ENCODE measurements at regions not wholly inside any gene's neighbourhood (a gene's known extent, or its start where the extent isn't known, plus 50 kb on each side); places are given as distances from the start of the nearest gene placed in this dataset.
"Not testable (repeated sequence)": the region's sequence is repeated elsewhere in the genome, so short reads cannot be mapped to it uniquely, and the experiment has no call there.

- DNase-seq (ENCODE audit: low read depth) = peak; percentile 18
Measured at GRCh38 chr18:40357536-40357935, 1597.5 kb upstream of the PIK3C3 start.

- no peak for DNase-seq (ENCODE audit: low read depth)
Measured at GRCh38 chr18:40356168-40356567, 1598.9 kb upstream of the PIK3C3 start.

GRCh38 chr18:40355726-40356125 lies 1599.3 kb upstream of the PIK3C3 start:
- peak; percentile 1 for DNase-seq (ENCODE audit: low read depth)

GRCh38 chr18:40348196-40348595 lies 1606.8 kb upstream of the PIK3C3 start:
- DNase-seq (ENCODE audit: low read depth) = no peak

- no peak for DNase-seq (ENCODE audit: low read depth)
Measured at GRCh38 chr18:40347261-40347660, 1607.8 kb upstream of the PIK3C3 start.

- DNase-seq (ENCODE audit: low read depth) = no peak
Measured at GRCh38 chr18:40346146-40346545, 1608.9 kb upstream of the PIK3C3 start.

GRCh38 chr18:40341701-40342100 lies 1613.3 kb upstream of the PIK3C3 start:
- DNase-seq (ENCODE audit: low read depth) = no peak

GRCh38 chr18:40338284-40338683 lies 1616.8 kb upstream of the PIK3C3 start:
- DNase-seq (ENCODE audit: low read depth) = no peak

GRCh38 chr18:40326985-40327384 lies 1628.0 kb upstream of the PIK3C3 start:
- no peak for DNase-seq (ENCODE audit: low read depth)

- no peak for DNase-seq (ENCODE audit: low read depth)
Measured at GRCh38 chr18:40325988-40326387, 1629.0 kb upstream of the PIK3C3 start.

- no peak for DNase-seq (ENCODE audit: low read depth)
Measured at GRCh38 chr18:40314199-40314598, 1640.8 kb upstream of the PIK3C3 start.

GRCh38 chr18:40313030-40313642 lies 1641.9 kb upstream of the PIK3C3 start:
- no peak for DNase-seq (ENCODE audit: low read depth)

GRCh38 chr18:40307627-40308026 lies 1647.4 kb upstream of the PIK3C3 start:
- DNase-seq (ENCODE audit: low read depth) = no peak

GRCh38 chr18:40296717-40297413 lies 1658.2 kb upstream of the PIK3C3 start:
- DNase-seq (ENCODE audit: low read depth) = no peak

GRCh38 chr18:40292985-40293710 lies 1661.9 kb upstream of the PIK3C3 start:
- DNase-seq (ENCODE audit: low read depth) = no peak

GRCh38 chr18:40283560-40283959 lies 1671.5 kb upstream of the PIK3C3 start:
- no peak for DNase-seq (ENCODE audit: low read depth)

GRCh38 chr18:40281356-40281755 lies 1673.7 kb upstream of the PIK3C3 start:
- not testable (repeated sequence) for DNase-seq (ENCODE audit: low read depth)

GRCh38 chr18:40274618-40275196 lies 1680.3 kb upstream of the PIK3C3 start:
- no peak for DNase-seq (ENCODE audit: low read depth)

- DNase-seq (ENCODE audit: low read depth) = no peak
Measured at GRCh38 chr18:40272630-40273231, 1682.3 kb upstream of the PIK3C3 start.

- DNase-seq (ENCODE audit: low read depth) = no peak
Measured at GRCh38 chr18:40259115-40259835, 1695.8 kb upstream of the PIK3C3 start.

GRCh38 chr18:40258311-40258710 lies 1696.7 kb upstream of the PIK3C3 start:
- no peak for DNase-seq (ENCODE audit: low read depth)

- no peak for DNase-seq (ENCODE audit: low read depth)
Measured at GRCh38 chr18:40250236-40250635, 1704.8 kb upstream of the PIK3C3 start.
